Body of pancreas (tissue), 4 donors: ENCODE measurements at regions not wholly inside any gene's neighbourhood (a gene's known extent, or its start where the extent isn't known, plus 50 kb on each side); places are given as distances from the start of the nearest gene placed in this dataset.

Experiments used
- ATAC-seq: fragments of 150-250 bp; one replicate; pipeline ENCODE4 v1.9.1; 2016
- DNase-seq, 4 donors: peaks; one replicate each; pipeline ENCODE4 v3.0.0-alpha.2; 2019
- H3K27ac ChIP-seq, 4 donors: fragments of 200-600 bp; sonication (generic); 1 replicate in 3 of 4; 2 replicates in 1 of 4; pipeline versions ENCODE4 v1.5.1 to v1.6.1; 2016 to 2019; ENCODE audit warnings: mild to moderate bottlenecking in 1 of 4, mixed read lengths in 1 of 4, moderate library complexity in 1 of 4
- H3K27me3 ChIP-seq, 2 donors: fragments of 200-600 bp; sonication (generic); one replicate each; pipeline ENCODE4 v1.6.0; 2016; ENCODE audit warnings: mild to moderate bottlenecking in 1 of 2
- H3K36me3 ChIP-seq, 2 donors: fragments of 200-600 bp; sonication (generic); replicated peaks in 1 of 2; 2 replicates each; pipeline ENCODE4 v1.5.1; 2016; ENCODE audit warnings: low read depth in 2 of 2; ENCODE audit not compliant: insufficient read depth in 1 of 2
- H3K4me1 ChIP-seq: fragments of 200-600 bp; sonication (generic); one replicate; pipeline ENCODE4 v1.6.0; 2016
- H3K4me3 ChIP-seq, 2 donors: fragments of 200-600 bp; sonication (generic); 1 replicate in 1 of 2; 2 replicates in 1 of 2; pipeline ENCODE4 v1.5.1; 2016 to 2019
- H3K9me3 ChIP-seq, 3 donors: fragments of 200-600 bp; sonication (generic); 1 replicate in 2 of 3; 2 replicates in 1 of 3; pipeline ENCODE4 v1.5.1; 2016
- POLR2A ChIP-seq, 3 donors: fragments of 450-650 bp; IDR thresholded peaks; one replicate each; pipeline ENCODE4 v1.6.1; 2016; ENCODE audit warnings: antibody characterized with exemption in 3 of 3, mild to moderate bottlenecking in 2 of 3
- WGBS, 2 donors: methylation state at CpG; one replicate each; pipeline ENCODE4 v1.1.5; 2017; 5-methylcytosine and 5-hydroxymethylcytosine counted together
- intact Hi-C: fragments of 100-400 bp; cut with DNase I; formaldehyde crosslinking; loops from one replicate; pipeline ENCODE4 v1.15.1; 2023
- TF ChIP-seq, protein P1 (sequence below), 7 experiments: fragments of 450-650 bp in 4 of 7; fragments of 200-600 bp in 3 of 7; sonication (generic) in 3 of 7; IDR thresholded peaks; one replicate each; pipeline ENCODE4 v1.5.1; 2016 to 2019; ENCODE audit warnings: antibody characterized with exemption in 7 of 7

DNA sequence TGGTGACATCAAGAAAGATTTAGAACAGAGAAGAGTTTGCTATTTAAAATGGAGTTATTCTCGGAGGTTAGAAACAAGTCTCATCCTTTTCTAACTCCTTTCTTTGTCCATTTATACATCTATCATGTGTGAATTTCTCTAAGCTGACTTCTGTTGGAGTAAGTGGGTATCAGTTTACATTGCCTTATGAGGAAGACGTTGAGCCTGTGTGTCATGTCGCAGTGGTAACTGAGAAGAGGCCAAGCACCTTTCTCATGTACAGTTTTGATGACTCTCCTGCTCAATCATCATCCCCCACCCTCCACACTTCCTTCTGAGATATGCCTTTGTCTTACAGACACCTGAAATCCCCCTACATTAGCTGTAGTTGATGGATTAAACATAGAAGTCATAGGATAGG is 624.8 kb downstream of the LIG4 start:
- DNase-seq (no peak), ATAC-seq (no peak)
- H3K9me3 ChIP-seq: no peaks in the 10 kb centered on the region
- no peak for TF ChIP-seq POLR2A (IDR thresholded peaks at IDR 0.05)
- TF ChIP-seq, protein P1, sequence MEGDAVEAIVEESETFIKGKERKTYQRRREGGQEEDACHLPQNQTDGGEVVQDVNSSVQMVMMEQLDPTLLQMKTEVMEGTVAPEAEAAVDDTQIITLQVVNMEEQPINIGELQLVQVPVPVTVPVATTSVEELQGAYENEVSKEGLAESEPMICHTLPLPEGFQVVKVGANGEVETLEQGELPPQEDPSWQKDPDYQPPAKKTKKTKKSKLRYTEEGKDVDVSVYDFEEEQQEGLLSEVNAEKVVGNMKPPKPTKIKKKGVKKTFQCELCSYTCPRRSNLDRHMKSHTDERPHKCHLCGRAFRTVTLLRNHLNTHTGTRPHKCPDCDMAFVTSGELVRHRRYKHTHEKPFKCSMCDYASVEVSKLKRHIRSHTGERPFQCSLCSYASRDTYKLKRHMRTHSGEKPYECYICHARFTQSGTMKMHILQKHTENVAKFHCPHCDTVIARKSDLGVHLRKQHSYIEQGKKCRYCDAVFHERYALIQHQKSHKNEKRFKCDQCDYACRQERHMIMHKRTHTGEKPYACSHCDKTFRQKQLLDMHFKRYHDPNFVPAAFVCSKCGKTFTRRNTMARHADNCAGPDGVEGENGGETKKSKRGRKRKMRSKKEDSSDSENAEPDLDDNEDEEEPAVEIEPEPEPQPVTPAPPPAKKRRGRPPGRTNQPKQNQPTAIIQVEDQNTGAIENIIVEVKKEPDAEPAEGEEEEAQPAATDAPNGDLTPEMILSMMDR (IDR thresholded peaks at IDR 0.05): no peak
- H3K27ac ChIP-seq: no peak overlapping the region
- H3K36me3 ChIP-seq: no peaks in the 10 kb centered on the region
- 54 to 55% methylated on average over 3 of the region's 3 CpGs for WGBS, 2 donors
- no peaks in the 10 kb centered on the region for H3K27me3 ChIP-seq
- no peaks in the 10 kb centered on the region for H3K4me1 ChIP-seq
- no peak overlapping the region for H3K4me3 ChIP-seq
- intact Hi-C loops: no loop called here

DNA sequence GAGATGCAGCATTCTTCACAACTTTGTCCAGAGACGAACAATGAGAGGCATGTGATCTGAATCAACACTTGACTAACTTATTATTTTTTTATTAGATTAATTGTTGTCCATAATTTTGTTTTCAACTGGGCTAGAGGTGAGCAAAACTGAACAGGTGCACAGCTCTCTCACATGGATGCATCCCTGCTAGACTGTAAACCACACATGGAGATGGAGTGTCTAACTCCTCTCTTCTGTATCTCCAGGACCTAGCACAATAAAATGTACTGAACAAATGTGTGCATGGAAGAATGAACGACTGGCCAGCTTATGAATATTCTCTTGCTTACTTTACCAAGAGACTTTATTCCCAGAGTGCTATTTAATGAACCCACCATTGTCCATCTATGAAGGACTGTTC is 627.7 kb downstream of the LIG4 start:
- no peaks in the 10 kb centered on the region for H3K4me1 ChIP-seq
- H3K4me3 ChIP-seq: no peak overlapping the region
- ATAC-seq: no peak
- no peaks in the 10 kb centered on the region for H3K27me3 ChIP-seq
- no peak for DNase-seq
- intact Hi-C loops: no loop called here
- H3K9me3 ChIP-seq: no peaks in the 10 kb centered on the region
- TF ChIP-seq POLR2A (IDR thresholded peaks at IDR 0.05): no peak
- TF ChIP-seq, protein P1 (IDR thresholded peaks at IDR 0.05): no peak
- WGBS, 2 donors: 30 to 33% methylated on average over 2 of the region's 2 CpGs
- H3K27ac ChIP-seq: no peak overlapping the region
- no peaks in the 10 kb centered on the region for H3K36me3 ChIP-seq

DNA sequence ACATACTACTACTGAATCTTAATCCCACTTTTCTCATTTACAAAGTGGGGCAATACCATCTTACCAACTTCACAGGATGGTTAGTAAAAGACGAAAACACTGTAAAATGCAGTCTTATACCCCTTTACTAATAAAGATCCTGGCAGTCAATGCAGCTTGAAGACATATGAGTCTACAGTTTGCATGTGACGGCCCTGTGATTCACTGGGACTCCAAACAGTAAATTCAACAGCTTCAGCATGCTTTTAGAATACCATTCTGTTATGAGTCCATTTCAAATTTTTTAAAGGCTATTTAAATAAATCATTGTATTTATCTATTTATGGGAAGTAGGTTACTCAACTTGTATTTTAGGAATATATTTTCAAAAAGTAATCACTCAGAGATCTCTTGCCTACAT is 629.1 kb downstream of the LIG4 start:
- Histone ChIP-seq H3K4me1 (no peaks in the 10 kb centered on the region), H3K27ac (peak overlapping the region in 1 of 4 donors; percentile 34), H3K9me3 (no peaks in the 10 kb centered on the region), H3K4me3 (no peak overlapping the region), H3K36me3 (no peaks in the 10 kb centered on the region), H3K27me3 (no peaks in the 10 kb centered on the region)
- no peak for DNase-seq
- TF ChIP-seq POLR2A (IDR thresholded peaks at IDR 0.05): no peak
- TF ChIP-seq, protein P1 (IDR thresholded peaks at IDR 0.05): no peak
- 56 to 64% methylated on average over 2 of the region's 2 CpGs for WGBS, 2 donors
- intact Hi-C loops: no loop called here
- no peak for ATAC-seq

DNA sequence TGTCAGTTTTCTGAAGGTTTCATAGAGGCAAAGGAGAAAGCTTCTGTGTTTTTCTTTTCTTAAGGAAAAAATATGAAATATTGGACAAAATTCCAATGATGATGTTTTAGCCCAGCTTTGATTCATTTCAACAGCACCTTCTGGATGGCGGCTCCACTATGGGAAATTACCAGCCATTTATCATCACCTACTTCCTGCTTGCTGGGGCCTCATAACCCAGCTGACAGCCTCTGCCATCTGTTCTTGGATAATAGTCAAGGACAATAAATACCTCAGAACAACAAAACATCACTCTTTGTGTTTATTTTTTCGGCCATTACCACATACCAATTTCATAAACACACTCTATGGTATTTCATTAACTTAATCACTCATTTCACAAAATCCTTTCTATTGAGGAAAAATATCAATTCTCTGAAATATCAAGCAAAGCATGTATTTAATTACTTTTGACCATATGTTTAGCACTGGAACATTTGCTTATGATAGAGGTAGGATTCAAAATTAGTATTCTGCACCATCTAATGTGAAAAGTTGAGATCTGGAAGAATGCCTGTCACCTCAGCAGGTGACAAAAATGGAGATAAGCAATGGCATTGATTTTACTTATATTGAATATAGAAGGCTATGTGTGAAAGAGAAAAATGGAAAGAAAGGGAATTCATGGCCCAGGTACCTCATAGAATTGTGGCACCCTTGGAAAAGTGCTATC is 629.7 kb downstream of the LIG4 start:
- peak overlapping the region in 1 of 4 donors; percentile 45 for H3K27ac ChIP-seq
- ATAC-seq (peak; percentile 79), DNase-seq (peak in 3 of 4 donors; percentile 16 to 28 (median 22))
- WGBS, 2 donors: 5 to 9% methylated on average over 2 of the region's 2 CpGs
- H3K4me1 ChIP-seq: no peaks in the 10 kb centered on the region
- intact Hi-C loops: no loop called here
- TF ChIP-seq, protein P1 (IDR thresholded peaks at IDR 0.05): no peak
- TF ChIP-seq POLR2A (IDR thresholded peaks at IDR 0.05): no peak
- H3K9me3 ChIP-seq: no peaks in the 10 kb centered on the region
- no peaks in the 10 kb centered on the region for H3K27me3 ChIP-seq
- no peaks in the 10 kb centered on the region for H3K36me3 ChIP-seq
- H3K4me3 ChIP-seq: no peak overlapping the region

DNA sequence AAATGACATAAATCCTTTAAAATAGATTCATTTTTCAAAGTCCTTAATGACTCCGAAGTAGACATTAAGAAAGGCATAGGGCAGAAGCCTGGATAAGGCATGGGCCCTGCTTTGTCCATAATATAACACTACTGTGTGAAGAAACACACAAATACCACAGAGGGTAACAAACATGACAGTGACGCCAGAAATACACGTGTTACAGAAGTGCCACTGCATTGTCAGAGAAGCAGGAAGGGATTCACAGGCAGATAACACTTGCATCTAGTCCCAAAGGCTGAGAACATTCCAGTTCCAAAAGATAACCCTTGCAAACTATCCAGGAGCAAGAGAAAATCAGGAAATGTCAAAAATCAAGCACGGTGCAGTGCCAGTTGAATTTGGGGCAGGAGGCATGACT is 633.2 kb downstream of the LIG4 start:
- no peak for DNase-seq
- intact Hi-C loops: no loop called here
- Histone ChIP-seq H3K4me3 (no peak overlapping the region), H3K4me1 (no peaks in the 10 kb centered on the region), H3K27ac (no peak overlapping the region), H3K9me3 (no peaks in the 10 kb centered on the region), H3K36me3 (no peaks in the 10 kb centered on the region), H3K27me3 (no peaks in the 10 kb centered on the region)
- ATAC-seq: no peak
- no peak for TF ChIP-seq POLR2A (IDR thresholded peaks at IDR 0.05)
- TF ChIP-seq, protein P1 (IDR thresholded peaks at IDR 0.05): no peak
- 58 to 77% methylated on average over 4 of the region's 4 CpGs for WGBS, 2 donors
